A673 (cell line): ENCODE measurements at regions not wholly inside any gene's neighbourhood (a gene's known extent, or its start where the extent isn't known, plus 50 kb on each side); places are given as distances from the start of the nearest gene placed in this dataset.

Experiments used
- EZH2 ChIP-seq: fragments of 200-600 bp; sonication (generic); IDR thresholded peaks from 2 replicates; pipeline ENCODE4 v1.6.1; 2017; ENCODE audit warnings: borderline replicate concordance, low read depth, mild to moderate bottlenecking, mixed read lengths, antibody characterized with exemption, low read length; ENCODE audit not compliant: poor library complexity, severe bottlenecking
- TF ChIP-seq, protein P1 (sequence below): fragments of 300-800, 200-600 bp; sonication (generic); conservative IDR thresholded peaks from 2 replicates; pipeline ENCODE4 v1.5.1; 2017; ENCODE audit warnings: low read depth, mild to moderate bottlenecking, antibody characterized with exemption, low read length, moderate library complexity, mixed read lengths

DNA sequence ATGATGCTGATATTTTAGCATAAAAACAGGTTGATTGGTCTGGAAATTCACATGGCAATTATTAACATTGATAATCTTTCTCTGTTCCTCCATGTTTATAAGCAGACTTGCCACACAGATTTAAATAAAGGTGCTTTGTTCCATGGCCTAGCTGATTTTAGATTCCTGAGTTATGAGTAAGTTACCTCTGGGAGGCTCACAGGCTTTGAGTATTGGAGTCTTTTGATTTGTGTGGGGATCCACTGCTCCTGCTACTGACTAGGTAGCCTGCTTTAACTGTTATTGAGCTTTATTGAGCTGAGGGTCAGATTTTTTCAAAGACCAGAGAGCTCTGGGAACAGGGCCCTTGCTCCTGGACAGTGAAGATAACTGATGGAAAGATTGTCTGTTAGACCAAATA lies 166.1 kb downstream of the ANKRD30B start:
- TF ChIP-seq, protein P1, sequence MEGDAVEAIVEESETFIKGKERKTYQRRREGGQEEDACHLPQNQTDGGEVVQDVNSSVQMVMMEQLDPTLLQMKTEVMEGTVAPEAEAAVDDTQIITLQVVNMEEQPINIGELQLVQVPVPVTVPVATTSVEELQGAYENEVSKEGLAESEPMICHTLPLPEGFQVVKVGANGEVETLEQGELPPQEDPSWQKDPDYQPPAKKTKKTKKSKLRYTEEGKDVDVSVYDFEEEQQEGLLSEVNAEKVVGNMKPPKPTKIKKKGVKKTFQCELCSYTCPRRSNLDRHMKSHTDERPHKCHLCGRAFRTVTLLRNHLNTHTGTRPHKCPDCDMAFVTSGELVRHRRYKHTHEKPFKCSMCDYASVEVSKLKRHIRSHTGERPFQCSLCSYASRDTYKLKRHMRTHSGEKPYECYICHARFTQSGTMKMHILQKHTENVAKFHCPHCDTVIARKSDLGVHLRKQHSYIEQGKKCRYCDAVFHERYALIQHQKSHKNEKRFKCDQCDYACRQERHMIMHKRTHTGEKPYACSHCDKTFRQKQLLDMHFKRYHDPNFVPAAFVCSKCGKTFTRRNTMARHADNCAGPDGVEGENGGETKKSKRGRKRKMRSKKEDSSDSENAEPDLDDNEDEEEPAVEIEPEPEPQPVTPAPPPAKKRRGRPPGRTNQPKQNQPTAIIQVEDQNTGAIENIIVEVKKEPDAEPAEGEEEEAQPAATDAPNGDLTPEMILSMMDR, result no peak
- TF ChIP-seq EZH2, result no peak
